Ectodermal cell (in vitro differentiated cells): ENCODE measurements at regions not wholly inside any gene's neighbourhood (a gene's known extent, or its start where the extent isn't known, plus 50 kb on each side); places are given as distances from the start of the nearest gene placed in this dataset.

Source experiments
- H3K27ac ChIP-seq: 2 replicates; pipeline ENCODE4 v1.7.0; 2013; ENCODE audit warnings: mild to moderate bottlenecking, low read depth, low read length; ENCODE audit not compliant: insufficient read depth, poor library complexity, severe bottlenecking
- H3K27me3 ChIP-seq: 2 replicates; pipeline ENCODE4 v1.7.0; 2013; ENCODE audit warnings: mild to moderate bottlenecking, low read length; ENCODE audit not compliant: insufficient read depth, control insufficient read depth, poor library complexity, severe bottlenecking
- H3K36me3 ChIP-seq: one replicate; pipeline ENCODE4 v1.7.0; 2013; ENCODE audit warnings: low read length; ENCODE audit not compliant: control insufficient read depth, insufficient read depth
- H3K4me1 ChIP-seq: one replicate; pipeline ENCODE4 v1.7.0; 2013; ENCODE audit warnings: low read length; ENCODE audit not compliant: control insufficient read depth, insufficient read depth
- H3K4me3 ChIP-seq: 2 replicates; pipeline ENCODE4 v1.7.0; 2013; ENCODE audit warnings: low read depth, low read length, control low read depth; ENCODE audit not compliant: insufficient read depth
- H3K9me3 ChIP-seq: 2 replicates; pipeline ENCODE4 v1.7.0; 2013; ENCODE audit warnings: mild to moderate bottlenecking, low read length, moderate library complexity; ENCODE audit not compliant: control insufficient read depth
- WGBS, 2 experiments: methylation state at CpG; one replicate each; pipeline ENCODE4 v1.1.7; 2013; ENCODE audit warnings: missing lambda C conversion rate in 2 of 2; 5-methylcytosine and 5-hydroxymethylcytosine counted together

- no peak overlapping the region for H3K4me3 ChIP-seq
- WGBS, 2 experiments = 86 to 94% methylated on average over 1 of the region's 1 CpG
- H3K36me3 ChIP-seq = no peaks in the 10 kb centered on the region
- peaks cover 3% of the 10 kb centered on the region for H3K4me1 ChIP-seq
- no peak overlapping the region for H3K27ac ChIP-seq
- no peaks in the 10 kb centered on the region for H3K9me3 ChIP-seq
- no peaks in the 10 kb centered on the region for H3K27me3 ChIP-seq
Observed at GRCh38 chr7:156459067-156459466, 181.5 kb upstream of the RNF32 start.

- H3K9me3 ChIP-seq = no peaks in the 10 kb centered on the region
- WGBS, 2 experiments = 93 to 94% methylated on average over 16 of the region's 16 CpGs
- no peaks in the 10 kb centered on the region for H3K27me3 ChIP-seq
- H3K36me3 ChIP-seq = no peaks in the 10 kb centered on the region
- peaks cover 3% of the 10 kb centered on the region for H3K4me1 ChIP-seq
- no peak overlapping the region for H3K27ac ChIP-seq
- no peak overlapping the region for H3K4me3 ChIP-seq
Observed at GRCh38 chr7:156458011-156458410, 182.6 kb upstream of the RNF32 start.

- no peaks in the 10 kb centered on the region for H3K9me3 ChIP-seq
- H3K27me3 ChIP-seq = no peaks in the 10 kb centered on the region
- H3K27ac ChIP-seq = no peak overlapping the region
- peaks cover 3% of the 10 kb centered on the region for H3K4me1 ChIP-seq
- H3K36me3 ChIP-seq = no peaks in the 10 kb centered on the region
- H3K4me3 ChIP-seq = no peak overlapping the region
- 91 to 93% methylated on average over 11 of the region's 11 CpGs for WGBS, 2 experiments
Observed at GRCh38 chr7:156456503-156457115, 184.0 kb upstream of the RNF32 start.

- WGBS, 2 experiments = 93 to 96% methylated on average over 5 to 8 of the region's 8 CpGs
- Histone ChIP-seq H3K4me3 (no peak overlapping the region), H3K27ac (no peak overlapping the region), H3K36me3 (no peaks in the 10 kb centered on the region), H3K4me1 (no peaks in the 10 kb centered on the region), H3K9me3 (no peaks in the 10 kb centered on the region), H3K27me3 (no peaks in the 10 kb centered on the region)
Observed at GRCh38 chr7:156456032-156456431, 184.5 kb upstream of the RNF32 start.

GRCh38 chr7:156450473-156450872 lies 190.1 kb upstream of the RNF32 start:
- 86 to 91% methylated on average over 3 of the region's 3 CpGs for WGBS, 2 experiments
- Histone ChIP-seq H3K4me1 (no peaks in the 10 kb centered on the region), H3K36me3 (no peaks in the 10 kb centered on the region), H3K27me3 (no peaks in the 10 kb centered on the region), H3K9me3 (no peaks in the 10 kb centered on the region), H3K27ac (no peak overlapping the region), H3K4me3 (no peak overlapping the region)

- no peaks in the 10 kb centered on the region for H3K27me3 ChIP-seq
- no peaks in the 10 kb centered on the region for H3K4me1 ChIP-seq
- no peak overlapping the region for H3K4me3 ChIP-seq
- no peaks in the 10 kb centered on the region for H3K36me3 ChIP-seq
- H3K27ac ChIP-seq = no peak overlapping the region
- 83 to 85% methylated on average over 1 of the region's 1 CpG for WGBS, 2 experiments
- H3K9me3 ChIP-seq = no peaks in the 10 kb centered on the region
Observed at GRCh38 chr7:156448918-156449317, 191.7 kb upstream of the RNF32 start.

GRCh38 chr7:156446990-156447389 lies 193.6 kb upstream of the RNF32 start:
- Histone ChIP-seq H3K27ac (no peak overlapping the region), H3K27me3 (no peaks in the 10 kb centered on the region), H3K4me1 (no peaks in the 10 kb centered on the region), H3K9me3 (no peaks in the 10 kb centered on the region), H3K36me3 (no peaks in the 10 kb centered on the region), H3K4me3 (no peak overlapping the region)

- H3K4me3 ChIP-seq = no peak overlapping the region
- H3K4me1 ChIP-seq = no peaks in the 10 kb centered on the region
- H3K9me3 ChIP-seq = no peaks in the 10 kb centered on the region
- H3K36me3 ChIP-seq = no peaks in the 10 kb centered on the region
- no peaks in the 10 kb centered on the region for H3K27me3 ChIP-seq
- WGBS, 2 experiments = 87 to 89% methylated on average over 16 of the region's 16 CpGs
- no peak overlapping the region for H3K27ac ChIP-seq
Observed at GRCh38 chr7:156445997-156446761, 194.4 kb upstream of the RNF32 start.

GRCh38 chr7:156442516-156442915 lies 198.1 kb upstream of the RNF32 start:
- Histone ChIP-seq H3K27me3 (no peaks in the 10 kb centered on the region), H3K36me3 (no peaks in the 10 kb centered on the region), H3K4me3 (no peak overlapping the region), H3K27ac (no peak overlapping the region), H3K9me3 (no peaks in the 10 kb centered on the region), H3K4me1 (no peaks in the 10 kb centered on the region)
- WGBS, 2 experiments = 79 to 82% methylated on average over 10 of the region's 10 CpGs

- H3K27ac ChIP-seq = no peak overlapping the region
- H3K4me1 ChIP-seq = no peaks in the 10 kb centered on the region
- no peak overlapping the region for H3K4me3 ChIP-seq
- no peaks in the 10 kb centered on the region for H3K36me3 ChIP-seq
- H3K27me3 ChIP-seq = no peaks in the 10 kb centered on the region
- 93 to 96% methylated on average over 13 of the region's 13 CpGs for WGBS, 2 experiments
- H3K9me3 ChIP-seq = no peaks in the 10 kb centered on the region
Observed at GRCh38 chr7:156440456-156440855, 200.1 kb upstream of the RNF32 start.
